ENCODE measurements at regions not wholly inside any gene's neighbourhood (a gene's known extent, or its start where the extent isn't known, plus 50 kb on each side); places are given as distances from the start of the nearest gene placed in this dataset.

GRCh38 chr6:150689900-150690590 lies 90.4 kb downstream of the PLEKHG1 start (continued):
- TF ChIP-seq ATF2 (IDR thresholded peaks at IDR 0.05; ENCODE audit: low read length) = no peak
- TF ChIP-seq TAF7 (optimal IDR thresholded peaks at IDR 0.05; ENCODE audit: borderline replicate concordance, low read depth, low read length) = no peak
- TF ChIP-seq JUND (IDR thresholded peaks at IDR 0.05; ENCODE audit: low read length) = no peak
- TF ChIP-seq BCL11A (IDR thresholded peaks at IDR 0.05; ENCODE audit: low read depth in 2 of 2, low read length in 2 of 2) = no peak
- no peak for TF ChIP-seq ZNF274 (IDR thresholded peaks at IDR 0.05; ENCODE audit: borderline replicate concordance, extremely low read depth, low read length)

Measured in H1 (cell line).